KMS-11 (cell line): ENCODE measurements at regions not wholly inside any gene's neighbourhood (a gene's known extent, or its start where the extent isn't known, plus 50 kb on each side); places are given as distances from the start of the nearest gene placed in this dataset.

Experiments
- H2AFZ ChIP-seq: fragments of 200-600 bp; sonication (generic); 2 replicates; pipeline ENCODE4 v1.6.1; 2016; ENCODE audit warnings: antibody characterized with exemption, mixed run types, low read depth
- H3K27ac ChIP-seq: fragments of 200-600 bp; sonication (generic); 2 replicates; pipeline ENCODE4 v1.6.1; 2016; ENCODE audit warnings: mild to moderate bottlenecking, mixed run types
- H3K27me3 ChIP-seq: fragments of 200-600 bp; sonication (generic); 2 replicates; pipeline ENCODE4 v1.6.1; 2017; ENCODE audit warnings: mild to moderate bottlenecking, low read depth, mixed run types, moderate library complexity; ENCODE audit not compliant: insufficient read depth
- H3K36me3 ChIP-seq: fragments of 200-600 bp; sonication (generic); 2 replicates; pipeline ENCODE4 v1.6.1; 2017; ENCODE audit warnings: mild to moderate bottlenecking, mixed run types; ENCODE audit not compliant: insufficient read depth
- H3K4me1 ChIP-seq: fragments of 200-600 bp; sonication (generic); 2 replicates; pipeline ENCODE4 v1.6.1; 2016; ENCODE audit warnings: mild to moderate bottlenecking, low read depth, mixed run types; ENCODE audit not compliant: poor library complexity, severe bottlenecking
- H3K4me2 ChIP-seq: fragments of 200-600 bp; sonication (generic); 2 replicates; pipeline ENCODE4 v1.7.0; 2016; ENCODE audit warnings: mild to moderate bottlenecking, mixed run types
- H3K4me3 ChIP-seq: fragments of 200-600 bp; sonication (generic); IDR thresholded peaks from 2 replicates; pipeline ENCODE4 v1.6.1; 2017; ENCODE audit warnings: low read depth, low read length, mixed read lengths; ENCODE audit not compliant: insufficient read depth
- H3K79me2 ChIP-seq: fragments of 200-600 bp; sonication (generic); 2 replicates; pipeline ENCODE4 v1.6.1; 2016; ENCODE audit warnings: low read depth, mixed run types; ENCODE audit not compliant: insufficient read depth
- H3K9ac ChIP-seq: fragments of 200-600 bp; sonication (generic); 2 replicates; pipeline ENCODE4 v1.6.1; 2016; ENCODE audit warnings: mild to moderate bottlenecking, mixed run types
- H4K20me1 ChIP-seq: fragments of 200-600 bp; sonication (generic); 2 replicates; pipeline ENCODE4 v1.6.1; 2016; ENCODE audit warnings: mild to moderate bottlenecking, mixed run types; ENCODE audit not compliant: insufficient read depth
- TF ChIP-seq, protein P1 (sequence below): fragments of 200-600 bp; sonication (generic); conservative IDR thresholded peaks from 2 replicates; pipeline ENCODE4 v1.6.1; 2017; ENCODE audit warnings: low read depth, mild to moderate bottlenecking, antibody characterized with exemption, low read length, moderate library complexity, mixed read lengths

DNA sequence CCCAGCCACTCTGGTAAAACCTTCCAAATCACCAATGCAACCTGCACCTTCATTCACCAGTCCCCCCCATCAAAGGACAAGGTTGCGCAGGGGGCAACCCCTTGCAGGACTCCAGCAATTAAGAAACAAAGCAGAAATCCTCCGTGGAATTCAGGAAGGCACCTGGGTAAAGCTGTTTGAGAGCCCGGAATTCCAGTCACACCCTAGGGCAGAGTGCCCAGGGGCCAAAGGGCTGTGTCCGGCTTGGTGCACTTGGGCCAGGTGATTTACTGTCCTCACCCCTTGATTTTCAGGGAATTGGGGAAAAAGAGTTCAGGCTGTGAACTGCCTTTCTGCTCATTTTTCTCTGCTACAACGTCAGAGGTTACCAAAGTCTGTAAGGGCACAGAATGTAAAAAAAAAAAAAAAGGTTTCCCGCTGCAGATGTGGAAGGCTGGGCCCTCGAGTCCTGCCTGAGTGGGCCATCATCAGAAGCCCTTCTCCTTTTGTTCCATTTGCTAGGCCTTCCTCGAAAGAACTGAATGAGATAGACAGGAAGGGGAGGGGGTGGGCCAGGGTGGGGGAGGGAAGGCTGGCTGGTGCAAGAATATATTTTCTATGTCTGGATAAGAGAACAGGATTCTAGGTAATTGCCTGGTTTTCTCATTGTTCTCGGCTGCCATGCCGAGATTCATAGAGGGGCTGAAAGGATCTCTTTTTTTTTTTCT, 266.5 kb upstream of the PSMD7 start:
- Histone ChIP-seq H3K36me3 (no peaks in the 10 kb centered on the region), H3K9ac (no peak overlapping the region), H3K27ac (no peak overlapping the region), H3K4me2 (no peak overlapping the region), H3K27me3 (no peaks in the 10 kb centered on the region), H3K4me3 (no peak overlapping the region), H3K79me2 (no peaks in the 10 kb centered on the region), H2AFZ (no peak overlapping the region), H3K4me1 (no peaks in the 10 kb centered on the region), H4K20me1 (no peaks in the 10 kb centered on the region)
- TF ChIP-seq, protein P1, sequence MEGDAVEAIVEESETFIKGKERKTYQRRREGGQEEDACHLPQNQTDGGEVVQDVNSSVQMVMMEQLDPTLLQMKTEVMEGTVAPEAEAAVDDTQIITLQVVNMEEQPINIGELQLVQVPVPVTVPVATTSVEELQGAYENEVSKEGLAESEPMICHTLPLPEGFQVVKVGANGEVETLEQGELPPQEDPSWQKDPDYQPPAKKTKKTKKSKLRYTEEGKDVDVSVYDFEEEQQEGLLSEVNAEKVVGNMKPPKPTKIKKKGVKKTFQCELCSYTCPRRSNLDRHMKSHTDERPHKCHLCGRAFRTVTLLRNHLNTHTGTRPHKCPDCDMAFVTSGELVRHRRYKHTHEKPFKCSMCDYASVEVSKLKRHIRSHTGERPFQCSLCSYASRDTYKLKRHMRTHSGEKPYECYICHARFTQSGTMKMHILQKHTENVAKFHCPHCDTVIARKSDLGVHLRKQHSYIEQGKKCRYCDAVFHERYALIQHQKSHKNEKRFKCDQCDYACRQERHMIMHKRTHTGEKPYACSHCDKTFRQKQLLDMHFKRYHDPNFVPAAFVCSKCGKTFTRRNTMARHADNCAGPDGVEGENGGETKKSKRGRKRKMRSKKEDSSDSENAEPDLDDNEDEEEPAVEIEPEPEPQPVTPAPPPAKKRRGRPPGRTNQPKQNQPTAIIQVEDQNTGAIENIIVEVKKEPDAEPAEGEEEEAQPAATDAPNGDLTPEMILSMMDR: no peak

DNA sequence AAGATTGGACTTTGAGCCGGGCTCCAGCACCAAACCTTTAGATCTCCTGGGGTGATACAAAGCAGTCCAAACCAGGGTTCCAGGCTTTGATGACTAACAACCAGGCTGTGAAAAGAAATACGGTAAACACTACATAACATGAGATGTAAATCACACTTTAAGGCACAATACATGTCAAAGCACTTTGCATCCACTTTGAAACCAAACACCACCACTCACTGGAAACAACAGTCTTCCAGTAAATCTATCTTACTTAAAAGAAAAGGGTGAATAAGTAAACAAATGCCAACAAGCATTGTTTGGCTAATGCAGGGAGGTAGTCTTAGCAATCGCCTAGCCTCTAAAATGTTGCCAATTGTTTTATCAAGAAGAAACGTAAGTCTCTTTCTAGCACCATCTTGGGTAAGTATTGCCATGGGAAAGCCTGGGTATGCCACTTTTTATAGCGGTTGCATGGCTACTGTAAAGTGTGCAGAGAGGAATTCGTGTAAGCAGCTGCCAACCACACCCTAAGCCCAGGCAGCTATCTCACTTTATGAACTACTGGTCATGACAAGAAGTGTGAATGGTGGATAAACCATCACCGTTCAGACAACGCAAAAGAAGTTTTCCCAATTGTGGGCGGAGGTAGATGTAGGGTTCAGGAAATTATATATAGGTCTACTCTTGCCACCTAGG, 267.4 kb upstream of the PSMD7 start:
- H3K79me2 ChIP-seq: no peaks in the 10 kb centered on the region
- H3K4me3 ChIP-seq: no peak overlapping the region
- no peak overlapping the region for H3K4me2 ChIP-seq
- no peaks in the 10 kb centered on the region for H4K20me1 ChIP-seq
- no peak overlapping the region for H3K27ac ChIP-seq
- TF ChIP-seq, protein P1: no peak
- H2AFZ ChIP-seq: no peak overlapping the region
- H3K9ac ChIP-seq: no peak overlapping the region
- H3K27me3 ChIP-seq: no peaks in the 10 kb centered on the region
- H3K36me3 ChIP-seq: no peaks in the 10 kb centered on the region
- H3K4me1 ChIP-seq: no peaks in the 10 kb centered on the region

DNA sequence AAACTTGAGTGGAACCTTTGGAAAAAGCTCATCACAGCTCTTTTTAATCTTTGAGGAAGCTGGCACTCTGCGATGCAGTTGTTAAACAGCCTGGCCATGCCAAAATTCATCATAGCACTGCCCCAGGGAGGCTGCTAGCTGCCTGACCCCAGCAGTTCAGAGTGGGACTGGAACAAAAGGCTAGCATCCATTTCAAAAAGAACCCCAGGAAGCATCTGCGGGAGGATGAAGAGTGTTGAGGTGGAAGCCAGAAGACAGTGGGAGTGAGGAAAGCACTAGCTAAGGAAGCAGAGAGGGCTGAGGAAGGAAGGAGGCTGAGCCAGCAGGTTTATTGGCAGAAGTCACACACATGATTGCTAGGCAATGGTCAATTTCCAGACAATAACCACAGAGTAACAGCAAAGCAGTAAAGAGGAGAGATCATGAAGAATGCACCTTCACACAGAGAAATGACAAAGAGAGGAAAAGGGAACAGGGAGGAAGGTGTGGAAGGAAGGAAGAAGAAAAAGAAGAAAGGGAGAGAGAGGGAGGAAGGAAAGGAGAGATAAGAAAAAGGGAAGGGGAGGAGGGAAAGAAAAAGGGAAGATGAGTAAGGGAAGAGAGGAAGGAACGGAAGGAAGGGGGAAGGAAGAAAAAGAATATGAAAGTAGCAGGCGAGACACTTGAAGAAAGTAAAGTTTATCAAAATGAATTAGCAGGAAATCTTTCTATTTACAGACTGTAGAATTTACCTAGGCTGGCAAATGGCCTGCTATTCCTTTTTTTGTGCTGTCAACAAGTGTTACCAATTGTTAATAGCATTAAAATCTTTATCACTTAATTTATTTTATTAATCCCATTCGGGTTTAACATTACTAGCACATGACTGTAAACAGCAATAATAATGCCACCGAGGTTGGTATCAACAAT, 270.0 kb upstream of the PSMD7 start:
- no peak overlapping the region for H2AFZ ChIP-seq
- H3K27ac ChIP-seq: no peak overlapping the region
- no peaks in the 10 kb centered on the region for H3K27me3 ChIP-seq
- no peak overlapping the region for H3K4me2 ChIP-seq
- no peak overlapping the region for H3K9ac ChIP-seq
- TF ChIP-seq, protein P1: no peak
- H4K20me1 ChIP-seq: no peaks in the 10 kb centered on the region
- no peaks in the 10 kb centered on the region for H3K4me1 ChIP-seq
- no peaks in the 10 kb centered on the region for H3K36me3 ChIP-seq
- H3K4me3 ChIP-seq: no peak overlapping the region
- no peaks in the 10 kb centered on the region for H3K79me2 ChIP-seq

DNA sequence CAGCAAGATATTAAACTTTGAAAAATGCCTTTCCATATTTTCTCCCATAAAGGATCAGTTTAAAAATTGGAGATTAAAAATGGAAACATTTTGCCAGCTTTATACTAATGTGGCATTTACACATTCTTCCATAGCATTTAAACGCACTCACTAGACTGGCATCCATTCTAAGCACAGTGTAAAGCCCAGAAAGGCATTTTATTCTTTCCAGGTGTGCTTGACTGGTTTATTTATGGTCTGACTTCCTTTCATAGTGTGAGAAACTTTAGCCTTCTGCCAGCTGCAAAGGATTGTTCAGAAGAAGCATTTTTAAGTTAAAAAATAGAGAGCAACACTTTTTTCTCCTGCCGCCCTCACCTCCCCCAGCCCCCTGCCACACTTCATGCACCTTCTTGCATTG, 271.7 kb upstream of the PSMD7 start:
- H4K20me1 ChIP-seq: no peaks in the 10 kb centered on the region
- no peaks in the 10 kb centered on the region for H3K36me3 ChIP-seq
- no peaks in the 10 kb centered on the region for H3K79me2 ChIP-seq
- no peaks in the 10 kb centered on the region for H3K4me1 ChIP-seq
- TF ChIP-seq, protein P1: no peak
- H3K4me2 ChIP-seq: no peak overlapping the region
- no peak overlapping the region for H3K9ac ChIP-seq
- no peak overlapping the region for H3K4me3 ChIP-seq
- no peak overlapping the region for H3K27ac ChIP-seq
- no peaks in the 10 kb centered on the region for H3K27me3 ChIP-seq
- no peak overlapping the region for H2AFZ ChIP-seq
